Urothelium cell line (cell line): ENCODE measurements at regions not wholly inside any gene's neighbourhood (a gene's known extent, or its start where the extent isn't known, plus 50 kb on each side); places are given as distances from the start of the nearest gene placed in this dataset.
"Not testable (repeated sequence)": the region's sequence is repeated elsewhere in the genome, so short reads cannot be mapped to it uniquely, and the experiment has no call there.

ENCODE experiments used
- DNase-seq: peaks from one replicate; pipeline ENCODE4 v3.0.0; 2011; ENCODE audit warnings: low spot score, mixed read lengths
- FAIRE-seq: peaks from 2 replicates; lab custom pipeline; 2011; peaks lifted over from hg19 to GRCh38; lab: Jason Lieb, UNC

DNA sequence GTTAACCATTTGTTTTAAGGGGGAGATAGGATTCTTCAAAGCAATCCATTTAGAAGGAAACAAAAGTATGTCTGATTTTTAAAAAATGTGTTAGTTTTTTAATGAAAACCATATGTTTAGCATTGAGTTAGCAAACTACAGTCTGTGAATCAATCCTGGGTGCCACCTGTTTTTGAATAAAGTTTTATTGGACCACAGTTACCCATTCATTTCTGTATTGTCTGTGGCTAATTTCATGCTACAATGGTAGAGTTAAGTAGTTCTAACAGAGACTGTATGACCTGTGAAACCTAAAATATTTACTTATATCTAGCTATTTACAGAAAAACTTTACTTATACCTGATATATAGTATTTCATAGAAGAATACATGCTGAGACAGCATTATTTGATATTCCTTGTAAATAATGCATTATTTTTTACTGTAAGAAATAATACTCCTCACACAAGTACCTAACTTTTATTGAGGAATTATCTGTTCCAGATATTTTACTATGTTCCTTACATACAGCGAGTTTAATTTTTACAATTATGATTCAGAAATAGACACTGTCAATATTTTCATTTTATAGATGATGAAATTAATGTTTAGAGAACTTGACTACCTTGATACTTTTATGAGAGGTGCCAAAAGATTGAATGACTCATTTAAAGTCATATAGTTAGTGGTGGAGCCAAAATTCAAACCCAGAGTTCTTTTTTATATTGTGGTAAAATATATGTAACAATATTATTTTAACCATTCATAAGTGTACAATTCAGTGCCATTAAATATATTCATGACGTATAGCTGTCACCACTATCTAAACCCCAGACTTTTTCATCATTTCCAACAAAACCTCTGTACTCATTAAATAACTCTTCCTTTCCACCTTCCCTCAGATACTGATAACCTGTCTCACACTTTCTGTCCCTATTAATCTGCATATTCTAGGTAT lies 122.0 kb downstream of the GLUD2 start:
- DNase-seq (no peak), FAIRE-seq (no peak)

DNA sequence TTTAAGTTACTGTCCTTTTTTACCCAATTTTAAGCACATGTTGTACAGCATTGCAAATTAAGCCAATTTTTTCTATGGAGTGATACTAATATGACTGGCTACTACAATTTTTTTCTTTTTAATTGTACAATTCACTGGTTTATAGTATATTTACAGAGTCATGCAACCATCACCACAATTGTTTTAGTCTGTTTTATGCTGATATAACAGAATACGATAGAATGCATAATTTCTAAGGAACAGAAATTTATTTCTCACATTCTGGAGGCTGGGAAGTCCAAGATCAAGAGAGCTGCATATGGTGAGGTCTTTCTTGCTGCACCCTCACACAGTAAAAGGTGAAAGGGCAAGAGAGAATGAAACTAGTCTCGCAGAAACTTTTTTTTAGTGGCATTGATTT lies 125.3 kb downstream of the GLUD2 start:
- FAIRE-seq (no peak), DNase-seq (no peak)

DNA sequence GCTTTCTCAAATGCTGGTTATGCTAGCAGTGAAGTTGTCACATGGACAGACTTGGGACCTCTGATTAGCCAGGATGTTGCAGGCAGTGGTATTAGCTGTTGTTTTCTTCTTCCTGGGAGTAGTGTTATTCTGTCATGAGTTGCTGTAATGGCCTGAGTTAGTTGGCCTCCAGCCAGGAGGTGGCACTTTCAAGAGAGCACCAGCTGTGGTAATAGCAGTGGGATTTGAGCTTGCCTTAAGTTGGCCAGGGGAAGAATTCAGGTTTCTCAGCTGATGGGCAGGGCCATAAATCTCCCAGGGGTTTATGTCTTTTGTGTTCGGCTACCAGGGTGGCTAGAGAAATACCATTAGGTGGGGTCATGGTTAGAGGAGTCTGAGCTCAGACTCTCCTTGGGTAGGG lies 132.6 kb downstream of the GLUD2 start:
- no peak for DNase-seq

DNA sequence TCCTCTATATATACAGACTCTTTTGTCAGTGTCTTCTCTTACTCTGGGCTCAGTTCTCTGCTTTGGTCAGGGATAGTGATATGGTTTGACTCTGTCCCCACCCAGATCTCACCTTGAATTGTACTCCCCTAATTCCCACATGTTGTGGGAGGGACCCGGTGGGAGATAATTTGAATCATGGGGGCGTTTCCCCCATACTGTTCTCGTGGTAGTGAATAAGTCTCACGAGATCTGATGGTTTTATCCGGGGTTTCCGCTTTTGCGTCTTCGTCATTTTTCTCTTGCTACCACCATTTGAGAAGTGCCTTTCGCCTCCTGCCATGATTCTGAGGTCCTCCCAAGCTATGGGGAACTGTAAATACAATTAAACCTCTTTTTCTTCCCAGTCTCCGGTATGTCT lies 144.4 kb downstream of the GLUD2 start:
- DNase-seq (peak; percentile 2), FAIRE-seq (no peak)

More for the DNA sequence above, 132.6 kb downstream of the GLUD2 start:
- FAIRE-seq = no peak

DNA sequence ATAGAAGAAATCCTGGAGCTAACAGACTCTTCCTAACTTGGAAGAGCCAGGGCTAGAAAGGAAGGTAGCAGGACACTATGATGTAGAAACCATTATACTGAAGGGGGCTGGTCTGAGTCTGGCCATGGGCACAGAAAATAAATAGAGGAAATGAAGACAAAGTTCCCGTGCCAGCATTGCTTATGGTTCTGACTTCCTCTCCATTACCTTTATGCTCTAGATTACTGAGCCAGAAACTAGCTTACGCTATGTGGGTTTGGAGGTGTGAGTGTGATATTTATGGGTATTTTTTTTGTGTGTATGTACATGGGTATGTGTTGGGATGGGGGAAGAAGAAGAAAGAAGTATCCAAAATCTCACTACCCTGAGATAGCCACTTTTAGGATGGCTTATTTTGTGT lies 148.3 kb downstream of the GLUD2 start:
- no peak for DNase-seq
- no peak for FAIRE-seq

DNA sequence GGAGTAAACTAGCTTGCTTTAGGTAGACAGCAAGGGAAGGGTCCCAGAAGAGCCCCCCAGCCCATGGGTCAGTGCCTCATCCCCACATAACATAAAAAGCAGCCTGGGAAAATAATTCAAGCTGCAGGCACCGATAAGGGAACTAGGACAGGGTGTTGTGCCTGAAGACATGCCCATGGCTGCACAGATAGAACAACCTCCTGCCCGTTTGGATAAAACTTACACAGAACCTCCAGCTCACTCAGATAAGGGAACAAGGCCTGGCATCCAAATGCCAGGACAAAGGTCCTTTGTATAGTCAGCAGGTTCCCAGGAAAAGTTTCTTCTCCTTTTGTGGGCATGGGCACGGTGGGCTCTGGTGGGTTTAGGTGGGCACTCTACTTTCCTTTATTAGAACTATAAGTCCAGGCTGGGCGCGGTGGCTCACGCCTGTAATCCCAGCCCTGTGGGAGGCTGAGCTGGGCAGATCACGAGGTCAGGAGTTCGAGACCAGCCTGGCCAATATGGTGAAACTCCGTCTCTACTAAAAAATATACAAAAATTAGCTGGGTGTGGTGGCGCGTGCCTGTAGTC lies 149.5 kb downstream of the GLUD2 start:
- not testable (repeated sequence) for FAIRE-seq, DNase-seq

DNA sequence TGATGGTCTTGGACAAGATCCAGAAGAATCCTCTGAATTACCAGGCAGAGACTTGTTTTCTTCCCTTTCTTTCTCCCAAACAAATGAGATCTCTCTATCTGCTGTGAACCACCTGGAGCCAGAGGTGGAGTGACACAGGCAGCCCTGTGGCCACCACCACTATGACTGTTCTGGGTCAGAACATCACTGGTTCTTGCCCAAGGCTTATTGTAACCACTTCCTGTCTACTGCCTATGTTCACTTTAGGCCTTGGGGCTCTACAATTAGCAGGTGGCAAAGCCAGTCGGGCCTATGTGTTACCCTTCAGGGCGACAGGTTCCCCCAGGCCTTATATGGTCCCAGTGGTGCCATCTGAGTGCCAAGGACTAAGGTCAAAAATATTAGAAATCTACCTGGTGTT lies 161.2 kb downstream of the GLUD2 start:
- no peak for DNase-seq
- FAIRE-seq = no peak

DNA sequence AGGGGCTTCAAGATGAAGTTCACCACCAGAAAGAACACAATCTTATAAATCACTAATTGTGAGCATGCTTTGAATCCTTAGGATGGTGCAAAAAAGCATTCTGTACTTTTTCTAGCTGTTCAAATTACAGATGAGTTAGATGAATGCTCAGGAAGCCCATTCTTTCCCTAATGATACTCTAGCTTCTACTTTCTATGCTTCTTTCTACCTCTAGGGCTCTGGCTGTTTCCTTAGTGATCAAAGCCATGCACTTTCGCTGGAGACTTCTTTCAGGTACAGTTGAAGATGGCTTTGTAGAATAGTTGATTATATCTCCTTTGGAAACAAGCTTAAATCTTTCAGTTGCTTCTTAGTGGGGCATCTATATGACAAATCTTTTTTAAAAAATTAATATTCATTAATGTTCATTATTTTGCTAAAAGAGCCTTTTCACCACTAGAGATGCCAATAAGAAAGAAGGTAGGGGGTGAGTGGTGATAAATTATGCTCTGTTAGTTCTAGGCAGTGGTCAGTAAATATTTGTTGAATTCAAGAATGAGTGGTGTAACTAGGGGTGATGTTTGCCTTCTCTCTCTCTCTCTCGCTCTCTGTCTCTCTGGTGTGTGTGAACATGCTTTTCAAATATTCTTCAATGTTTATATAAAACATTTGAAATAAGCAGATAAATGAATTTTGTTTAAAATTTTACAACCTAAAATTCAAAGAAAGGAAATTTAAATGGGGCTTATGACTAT lies 169.4 kb downstream of the GLUD2 start:
- FAIRE-seq = no peak

DNA sequence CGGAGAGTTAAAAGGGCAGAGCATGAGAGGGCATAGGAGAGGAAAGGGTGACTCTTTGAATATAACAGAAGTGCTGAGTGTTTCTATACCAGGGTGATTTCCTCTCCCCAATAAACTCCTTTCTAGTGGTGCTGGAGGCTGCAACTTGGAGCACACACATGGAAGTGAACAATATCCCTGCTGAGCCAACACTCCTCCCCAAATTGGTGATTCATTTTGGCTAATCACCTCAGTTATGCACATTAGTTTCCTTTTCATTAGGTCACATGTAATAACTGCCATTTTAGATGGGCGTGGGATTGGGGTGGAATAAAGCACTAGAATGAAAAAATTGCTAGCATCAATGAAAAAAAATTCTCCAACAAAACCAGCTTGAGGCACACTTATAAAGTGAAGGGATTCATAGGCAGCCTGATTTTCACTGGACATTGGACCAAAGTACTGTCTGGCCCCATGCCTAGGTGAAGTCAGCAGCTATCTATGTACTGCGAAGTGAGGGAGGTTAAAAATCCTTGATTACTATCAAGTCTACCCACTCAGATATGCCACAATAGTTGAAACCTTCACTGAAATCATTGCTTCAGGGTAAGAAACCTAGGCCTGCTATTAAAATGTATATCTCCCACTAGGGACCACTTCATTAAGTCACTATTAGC lies 174.0 kb downstream of the GLUD2 start:
- FAIRE-seq = no peak
- DNase-seq = no peak

More for the DNA sequence above, 169.4 kb downstream of the GLUD2 start:
- no peak for DNase-seq

DNA sequence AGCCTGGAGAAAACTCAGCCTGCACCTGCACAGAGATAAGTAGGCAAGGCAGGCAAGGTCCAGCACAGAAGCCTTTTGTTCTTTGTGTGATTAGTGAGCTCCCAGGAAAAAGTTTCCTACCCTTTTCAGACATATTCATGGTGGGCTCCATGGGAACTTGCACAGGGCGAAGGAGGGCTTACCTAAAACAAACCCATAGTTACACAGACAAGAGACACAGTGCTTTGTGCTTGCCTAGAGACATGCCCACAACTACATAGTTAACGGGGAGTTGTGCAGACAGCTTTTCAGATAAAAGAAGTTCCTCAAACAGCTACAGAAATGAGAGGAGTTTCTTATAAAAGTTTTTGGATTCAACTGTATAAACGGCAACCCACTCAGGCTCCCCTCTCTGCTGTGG lies 180.5 kb downstream of the GLUD2 start:
- FAIRE-seq (no peak), DNase-seq (no peak)

DNA sequence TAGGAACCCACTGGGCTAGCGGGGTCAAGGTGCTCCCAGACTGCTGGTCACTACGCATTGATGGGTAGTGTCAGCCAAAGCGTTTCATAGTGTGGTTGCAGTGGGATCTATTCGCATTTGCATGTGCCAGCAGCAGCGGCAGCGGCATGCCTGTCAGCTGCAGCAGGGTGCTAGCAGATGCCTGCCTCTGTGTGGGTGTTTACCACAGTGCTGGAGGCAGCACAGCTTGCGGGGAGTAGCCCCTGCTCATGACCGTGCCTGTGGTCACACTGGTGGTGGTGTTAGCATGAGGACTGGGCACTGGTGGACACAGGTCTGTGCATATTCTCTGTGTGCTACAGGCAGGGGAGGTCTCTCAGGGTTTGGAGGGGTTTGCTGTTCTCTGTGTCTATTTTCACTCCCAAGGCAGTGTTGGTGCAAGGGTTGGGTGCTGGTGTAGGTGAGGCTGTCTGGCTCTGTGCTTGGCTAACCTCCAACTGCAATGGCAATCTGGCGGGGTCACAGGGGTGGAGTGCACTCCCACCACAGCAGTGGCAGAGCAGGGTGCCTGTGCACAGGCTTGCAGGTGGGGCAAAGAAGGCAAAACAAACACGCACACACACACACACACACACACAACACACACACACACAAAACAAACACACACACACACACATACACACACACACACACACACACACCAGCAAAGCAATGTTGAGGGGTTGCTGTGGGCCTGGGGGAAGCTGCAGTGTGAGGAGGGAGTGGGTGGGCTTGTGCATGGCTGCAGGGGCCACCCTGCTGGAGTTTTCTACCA lies 184.4 kb downstream of the GLUD2 start:
- no peak for DNase-seq
- no peak for FAIRE-seq

DNA sequence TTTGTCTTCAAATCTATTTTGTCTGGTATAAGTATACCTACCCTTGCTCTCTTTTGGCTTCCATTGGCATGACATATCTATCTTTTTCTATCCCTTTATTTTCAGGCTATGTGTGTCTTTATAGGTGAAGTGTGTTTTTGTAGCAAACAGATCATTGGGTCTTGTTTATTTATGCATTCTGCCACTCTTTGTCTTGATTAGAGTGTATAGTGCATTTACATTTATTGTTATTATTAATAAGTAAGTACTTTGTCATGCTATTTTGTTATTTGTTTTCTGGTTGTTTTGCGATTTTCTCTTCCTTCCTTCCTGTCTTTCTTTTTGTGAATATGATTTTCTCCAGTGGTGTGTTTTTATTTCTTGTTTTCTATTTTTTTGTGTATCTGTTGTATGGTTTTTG lies 188.6 kb downstream of the GLUD2 start:
- DNase-seq (no peak), FAIRE-seq (no peak)

DNA sequence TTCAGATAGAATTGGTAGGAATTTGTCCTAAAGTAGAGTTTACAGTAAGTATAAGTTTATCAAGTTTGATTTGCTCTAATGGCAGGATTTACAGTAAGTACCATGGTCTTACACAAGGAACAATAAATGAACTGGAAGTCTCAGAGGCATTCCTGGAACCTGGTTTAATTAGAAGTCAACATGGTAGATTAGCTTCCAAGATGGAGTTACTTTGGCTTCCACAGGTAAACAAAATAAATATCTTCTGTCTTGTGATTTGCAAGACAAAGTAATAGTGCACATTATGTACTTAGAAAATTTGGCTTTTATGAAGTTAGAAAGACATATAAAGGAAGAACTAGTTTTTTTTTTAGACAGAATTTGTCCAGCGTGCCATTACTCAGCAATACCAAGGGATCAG lies 190.7 kb downstream of the GLUD2 start:
- DNase-seq = no peak
- no peak for FAIRE-seq

DNA sequence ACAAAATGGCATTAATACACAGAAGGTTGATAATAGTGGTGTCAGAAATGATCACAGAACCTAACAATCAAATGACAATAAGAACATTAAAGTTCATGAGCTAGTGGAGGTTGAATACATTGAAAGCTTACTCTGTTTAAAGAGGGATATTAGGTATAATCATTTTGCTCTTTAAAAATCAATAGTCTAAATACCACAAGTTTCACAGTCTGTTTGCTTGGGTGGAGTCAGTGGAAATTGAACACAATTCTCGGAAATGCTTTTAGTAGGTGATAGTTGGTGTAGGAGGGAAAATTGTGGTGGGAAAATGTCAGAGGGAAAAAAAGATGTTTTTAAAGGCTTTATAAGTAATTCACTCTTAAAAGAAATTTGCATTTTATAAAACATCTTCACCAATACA lies 197.1 kb downstream of the GLUD2 start:
- FAIRE-seq = no peak
- no peak for DNase-seq

DNA sequence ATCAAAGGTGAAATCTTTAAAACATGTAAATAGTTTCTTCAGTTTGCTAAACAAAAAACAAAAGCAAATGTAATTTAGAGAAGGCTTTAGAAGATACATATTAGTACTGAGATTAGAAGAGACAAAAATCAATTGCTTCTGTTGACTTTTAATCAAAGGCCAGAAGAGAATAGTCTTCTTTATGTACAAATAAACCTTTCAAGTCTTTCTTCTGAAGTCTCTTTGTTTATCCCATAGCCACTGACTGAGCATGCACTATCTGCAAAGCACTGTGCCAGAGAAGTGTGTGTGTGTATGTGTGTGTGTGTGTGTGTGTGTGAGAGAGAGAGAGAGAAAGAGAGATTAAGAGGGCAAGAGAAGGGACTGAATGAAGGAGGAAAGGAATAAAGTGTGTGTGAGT lies 198.4 kb downstream of the GLUD2 start:
- DNase-seq = no peak
- FAIRE-seq = no peak

DNA sequence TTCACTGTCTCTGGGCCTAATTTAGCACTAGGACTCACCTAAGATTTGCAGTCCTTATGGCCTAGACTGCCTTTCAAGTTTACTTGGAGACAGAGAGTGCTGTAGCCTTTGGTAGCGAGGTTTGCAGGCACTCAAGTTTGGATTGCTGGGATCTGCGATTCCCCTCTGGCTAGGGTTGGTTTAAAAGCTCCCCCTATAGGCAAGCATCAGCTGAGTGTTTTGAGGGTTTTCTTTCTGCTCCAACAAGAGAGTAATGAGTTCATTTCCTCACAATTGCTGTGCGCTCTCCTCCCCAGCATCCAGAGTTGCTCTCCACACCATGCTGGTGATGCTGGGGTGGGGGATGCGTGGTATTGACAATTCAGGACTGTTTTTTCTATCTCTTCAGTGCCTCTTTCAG lies 206.9 kb downstream of the GLUD2 start:
- FAIRE-seq = no peak
- no peak for DNase-seq

DNA sequence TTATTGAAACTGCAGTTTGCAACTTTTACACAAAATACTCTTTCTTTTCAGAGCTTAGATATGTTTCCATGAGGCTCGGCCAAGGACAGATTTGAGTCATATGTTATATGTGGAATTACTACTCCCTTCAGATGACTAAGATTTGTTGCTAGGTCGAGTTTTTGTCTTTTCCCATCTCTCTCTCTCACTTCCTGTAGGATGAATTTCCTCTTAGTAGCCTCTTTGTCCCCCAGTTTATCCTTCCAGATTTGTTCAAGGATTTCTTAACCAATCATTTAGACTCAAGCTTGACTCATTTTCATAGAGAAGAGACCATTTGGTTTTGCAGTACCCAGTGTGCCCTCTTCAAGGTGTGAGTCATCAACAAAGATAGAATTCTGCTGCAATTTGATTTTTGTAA lies 209.2 kb downstream of the GLUD2 start:
- FAIRE-seq = no peak
- DNase-seq = no peak

DNA sequence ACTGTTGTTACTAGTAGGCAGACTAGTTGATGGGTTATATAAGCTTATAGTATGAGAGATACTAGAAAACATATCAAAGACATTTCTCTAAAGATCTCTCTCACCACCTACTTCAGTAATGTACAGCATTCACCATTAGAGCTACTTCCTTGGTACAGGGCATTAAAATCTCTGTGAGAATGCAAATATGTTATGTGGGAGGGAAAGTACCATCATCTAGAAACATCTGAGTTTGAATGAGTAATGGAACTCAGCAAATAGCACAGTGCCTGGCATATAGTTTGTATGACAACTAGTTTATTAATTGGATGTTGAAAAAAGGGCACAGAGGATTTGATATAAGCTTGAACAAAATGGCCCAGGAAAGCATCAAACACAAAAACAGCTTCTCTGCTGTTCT lies 211.1 kb downstream of the GLUD2 start:
- no peak for DNase-seq
- no peak for FAIRE-seq

DNA sequence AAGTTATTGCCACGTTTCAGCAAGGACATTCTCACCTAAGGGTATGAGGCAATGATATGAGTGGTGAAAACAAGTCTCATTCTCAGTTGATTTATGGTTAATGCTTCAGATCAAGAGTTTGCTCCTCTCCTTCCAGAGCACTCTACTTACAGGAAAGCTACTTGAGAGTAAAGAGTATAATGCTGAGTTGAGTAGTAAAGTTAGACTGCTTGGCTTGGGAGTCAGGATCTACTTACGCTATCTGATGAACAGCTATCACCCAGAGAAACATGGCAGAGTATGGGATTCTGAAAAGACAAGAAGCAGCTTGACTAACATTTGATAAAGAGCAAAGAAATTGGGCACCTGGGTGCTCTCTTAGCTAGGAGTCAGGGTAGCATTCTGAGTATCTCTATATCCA lies 211.8 kb downstream of the GLUD2 start:
- no peak for DNase-seq
- no peak for FAIRE-seq

DNA sequence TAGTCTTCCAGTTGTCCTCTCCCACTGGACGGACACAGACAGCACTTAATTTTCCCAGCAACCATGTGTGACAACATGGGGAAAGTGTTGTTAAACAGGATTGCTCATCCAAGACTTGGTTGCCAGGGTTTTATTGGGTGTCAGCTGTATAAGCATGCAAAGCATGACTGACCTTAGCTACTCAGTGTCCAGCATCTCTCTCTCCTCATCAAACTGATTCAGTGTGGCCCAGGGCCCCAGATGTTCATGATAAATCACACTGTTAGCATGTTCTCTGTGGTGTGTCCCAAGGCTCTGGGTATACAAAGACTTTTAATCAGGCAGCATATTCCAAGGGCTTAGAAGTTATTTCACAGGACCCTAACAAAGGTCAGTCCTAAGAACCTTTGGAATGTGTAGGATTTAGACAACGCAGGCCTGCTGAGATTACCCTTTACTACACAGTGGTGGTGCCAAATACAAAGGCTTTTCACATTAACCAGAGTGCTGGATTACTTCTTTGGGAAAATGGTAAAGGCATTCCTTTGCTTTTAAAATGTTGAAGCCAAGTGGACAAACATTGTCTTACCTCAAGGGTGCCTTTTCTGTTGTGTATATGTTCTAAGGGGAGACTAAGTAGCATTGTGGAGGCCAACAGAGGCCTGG lies 213.3 kb downstream of the GLUD2 start:
- FAIRE-seq = no peak
- DNase-seq = no peak
